KMS-11 (cell line): ENCODE measurements at regions not wholly inside any gene's neighbourhood (a gene's known extent, or its start where the extent isn't known, plus 50 kb on each side); places are given as distances from the start of the nearest gene placed in this dataset.

Experiments used
- H2AFZ ChIP-seq: fragments of 200-600 bp; sonication (generic); 2 replicates; pipeline ENCODE4 v1.6.1; 2016; ENCODE audit warnings: antibody characterized with exemption, mixed run types, low read depth
- H3K27ac ChIP-seq: fragments of 200-600 bp; sonication (generic); 2 replicates; pipeline ENCODE4 v1.6.1; 2016; ENCODE audit warnings: mild to moderate bottlenecking, mixed run types
- H3K27me3 ChIP-seq: fragments of 200-600 bp; sonication (generic); 2 replicates; pipeline ENCODE4 v1.6.1; 2017; ENCODE audit warnings: mild to moderate bottlenecking, low read depth, mixed run types, moderate library complexity; ENCODE audit not compliant: insufficient read depth
- H3K36me3 ChIP-seq: fragments of 200-600 bp; sonication (generic); 2 replicates; pipeline ENCODE4 v1.6.1; 2017; ENCODE audit warnings: mild to moderate bottlenecking, mixed run types; ENCODE audit not compliant: insufficient read depth
- H3K4me1 ChIP-seq: fragments of 200-600 bp; sonication (generic); 2 replicates; pipeline ENCODE4 v1.6.1; 2016; ENCODE audit warnings: mild to moderate bottlenecking, low read depth, mixed run types; ENCODE audit not compliant: poor library complexity, severe bottlenecking
- H3K4me2 ChIP-seq: fragments of 200-600 bp; sonication (generic); 2 replicates; pipeline ENCODE4 v1.7.0; 2016; ENCODE audit warnings: mild to moderate bottlenecking, mixed run types
- H3K4me3 ChIP-seq: fragments of 200-600 bp; sonication (generic); IDR thresholded peaks from 2 replicates; pipeline ENCODE4 v1.6.1; 2017; ENCODE audit warnings: low read depth, low read length, mixed read lengths; ENCODE audit not compliant: insufficient read depth
- H3K79me2 ChIP-seq: fragments of 200-600 bp; sonication (generic); 2 replicates; pipeline ENCODE4 v1.6.1; 2016; ENCODE audit warnings: low read depth, mixed run types; ENCODE audit not compliant: insufficient read depth
- H3K9ac ChIP-seq: fragments of 200-600 bp; sonication (generic); 2 replicates; pipeline ENCODE4 v1.6.1; 2016; ENCODE audit warnings: mild to moderate bottlenecking, mixed run types
- H4K20me1 ChIP-seq: fragments of 200-600 bp; sonication (generic); 2 replicates; pipeline ENCODE4 v1.6.1; 2016; ENCODE audit warnings: mild to moderate bottlenecking, mixed run types; ENCODE audit not compliant: insufficient read depth
- CTCF ChIP-seq: fragments of 200-600 bp; sonication (generic); conservative IDR thresholded peaks from 2 replicates; pipeline ENCODE4 v1.6.1; 2017; ENCODE audit warnings: low read depth, mild to moderate bottlenecking, antibody characterized with exemption, low read length, moderate library complexity, mixed read lengths

GRCh38 chr4:164210377-164210776 lies 543.6 kb upstream of the SMIM31 start:
- no peak overlapping the region for H3K4me2 ChIP-seq

GRCh38 chr4:164212134-164212533 lies 541.8 kb upstream of the SMIM31 start:
- no peaks in the 10 kb centered on the region for H3K36me3 ChIP-seq
- H3K9ac ChIP-seq = no peak overlapping the region
- H3K27me3 ChIP-seq = no peaks in the 10 kb centered on the region
- no peak overlapping the region for H3K27ac ChIP-seq
- no peak overlapping the region for H3K4me2 ChIP-seq
- no peak for TF ChIP-seq CTCF
- no peaks in the 10 kb centered on the region for H3K79me2 ChIP-seq
- no peak overlapping the region for H2AFZ ChIP-seq
- H3K4me1 ChIP-seq = no peaks in the 10 kb centered on the region
- no peak overlapping the region for H3K4me3 ChIP-seq
- H4K20me1 ChIP-seq = no peaks in the 10 kb centered on the region

More at GRCh38 chr4:164210377-164210776, 543.6 kb upstream of the SMIM31 start:
- no peak overlapping the region for H3K27ac ChIP-seq
- H3K4me3 ChIP-seq = no peak overlapping the region
- TF ChIP-seq CTCF = no peak
- no peaks in the 10 kb centered on the region for H4K20me1 ChIP-seq
- H3K9ac ChIP-seq = no peak overlapping the region
- H3K36me3 ChIP-seq = no peaks in the 10 kb centered on the region
- no peaks in the 10 kb centered on the region for H3K4me1 ChIP-seq
- H3K79me2 ChIP-seq = no peaks in the 10 kb centered on the region
- no peak overlapping the region for H2AFZ ChIP-seq
- H3K27me3 ChIP-seq = no peaks in the 10 kb centered on the region

GRCh38 chr4:164212714-164213113 lies 541.2 kb upstream of the SMIM31 start:
- Histone ChIP-seq H3K4me2 (no peak overlapping the region), H3K27ac (no peak overlapping the region), H3K4me1 (no peaks in the 10 kb centered on the region)

GRCh38 chr4:164215113-164215741 lies 538.7 kb upstream of the SMIM31 start:
- H2AFZ ChIP-seq = no peak overlapping the region
- H3K4me2 ChIP-seq = no peak overlapping the region
- H3K36me3 ChIP-seq = no peaks in the 10 kb centered on the region
- H3K27me3 ChIP-seq = no peaks in the 10 kb centered on the region
- H3K27ac ChIP-seq = no peak overlapping the region
- TF ChIP-seq CTCF = no peak
- H4K20me1 ChIP-seq = no peaks in the 10 kb centered on the region
- H3K9ac ChIP-seq = no peak overlapping the region
- no peaks in the 10 kb centered on the region for H3K79me2 ChIP-seq
- no peaks in the 10 kb centered on the region for H3K4me1 ChIP-seq
- H3K4me3 ChIP-seq = no peak overlapping the region

More at GRCh38 chr4:164212714-164213113, 541.2 kb upstream of the SMIM31 start:
- Histone ChIP-seq H3K4me3 (no peak overlapping the region), H3K79me2 (no peaks in the 10 kb centered on the region), H2AFZ (no peak overlapping the region), H3K36me3 (no peaks in the 10 kb centered on the region), H3K9ac (no peak overlapping the region), H4K20me1 (no peaks in the 10 kb centered on the region), H3K27me3 (no peaks in the 10 kb centered on the region)
- no peak for TF ChIP-seq CTCF
